Esophagus squamous epithelium (tissue), 5 donors: ENCODE measurements at regions not wholly inside any gene's neighbourhood (a gene's known extent, or its start where the extent isn't known, plus 50 kb on each side); places are given as distances from the start of the nearest gene placed in this dataset.

Source experiments
- DNase-seq: peaks from one replicate; lab custom pipeline; 2025; lab: John Stamatoyannopoulos, UW
- H3K27ac ChIP-seq, 4 donors: fragments of 200-600 bp; sonication (generic); one replicate each; pipeline ENCODE4 v1.5.1; 2016 to 2019; ENCODE audit warnings: mild to moderate bottlenecking in 1 of 4
- H3K27me3 ChIP-seq, 4 donors: fragments of 200-600 bp; sonication (generic); 1 replicate in 3 of 4; 2 replicates in 1 of 4; pipeline versions ENCODE4 v1.5.1 to v1.6.0; 2017 to 2021; ENCODE audit warnings: antibody characterized with exemption in 1 of 4
- H3K36me3 ChIP-seq, 3 donors: fragments of 200-600 bp; sonication (generic); one replicate each; pipeline ENCODE4 v1.5.1; 2016 to 2019
- H3K4me1 ChIP-seq, 3 donors: fragments of 200-600 bp; sonication (generic); one replicate each; pipeline ENCODE4 v1.5.1; 2017 to 2019
- H3K4me3 ChIP-seq, 4 donors: fragments of 200-600 bp; sonication (generic); 1 replicate in 3 of 4; 2 replicates in 1 of 4; pipeline ENCODE4 v1.5.1; 2016 to 2019; ENCODE audit warnings: mild to moderate bottlenecking in 2 of 4, moderate library complexity in 1 of 4
- H3K9me3 ChIP-seq, 3 donors: fragments of 200-600 bp; sonication (generic); one replicate each; pipeline ENCODE4 v1.5.1; 2016 to 2019
- POLR2A ChIP-seq, 4 donors: fragments of 450-650 bp; IDR thresholded peaks; one replicate each; pipeline ENCODE4 v1.6.1; 2017; ENCODE audit warnings: antibody characterized with exemption in 4 of 4, mild to moderate bottlenecking in 4 of 4, moderate library complexity in 3 of 4
- WGBS, 2 donors: methylation state at CpG; one replicate each; pipeline ENCODE4 v1.1.5; 2018; 5-methylcytosine and 5-hydroxymethylcytosine counted together
- intact Hi-C: fragments of 100-400 bp; cut with DNase I; formaldehyde crosslinking; loops from one replicate; pipeline ENCODE4 v1.15.0; 2022
- TF ChIP-seq, protein P1 (sequence below), 6 experiments: fragments of 450-650 bp in 4 of 6; fragments of 200-600 bp in 2 of 6; sonication (generic) in 2 of 6; IDR thresholded peaks; one replicate each; pipeline ENCODE4 v1.5.1; 2016 to 2019; ENCODE audit warnings: antibody characterized with exemption in 6 of 6, mild to moderate bottlenecking in 4 of 6, moderate library complexity in 4 of 6
- donor health status: DM: yes; HTN: yes; CAD: no.

DNA sequence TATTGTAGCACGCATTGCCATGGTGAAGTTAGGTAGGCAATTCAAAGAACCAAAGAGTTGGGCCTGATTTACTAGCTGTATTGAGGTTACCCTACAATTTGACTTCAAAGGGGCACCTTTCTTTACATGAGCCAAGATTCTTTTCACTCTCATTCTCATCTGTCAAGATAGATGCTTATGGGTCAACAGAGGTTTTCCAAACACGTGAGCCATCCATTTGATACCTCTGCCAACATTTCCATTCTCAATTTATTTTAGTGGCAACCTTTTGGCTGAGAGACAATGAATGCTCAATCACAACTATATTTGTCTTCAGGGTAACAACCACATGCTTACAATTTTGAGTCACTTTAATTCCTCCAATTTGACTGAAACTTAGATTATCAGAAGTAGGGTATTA is 370.6 kb upstream of the CDH20 start:
- H3K4me3 ChIP-seq: no peak overlapping the region
- H3K27me3 ChIP-seq: no peaks in the 10 kb centered on the region
- 27 to 33% methylated on average over 2 of the region's 2 CpGs for WGBS, 2 donors
- TF ChIP-seq, protein P1, sequence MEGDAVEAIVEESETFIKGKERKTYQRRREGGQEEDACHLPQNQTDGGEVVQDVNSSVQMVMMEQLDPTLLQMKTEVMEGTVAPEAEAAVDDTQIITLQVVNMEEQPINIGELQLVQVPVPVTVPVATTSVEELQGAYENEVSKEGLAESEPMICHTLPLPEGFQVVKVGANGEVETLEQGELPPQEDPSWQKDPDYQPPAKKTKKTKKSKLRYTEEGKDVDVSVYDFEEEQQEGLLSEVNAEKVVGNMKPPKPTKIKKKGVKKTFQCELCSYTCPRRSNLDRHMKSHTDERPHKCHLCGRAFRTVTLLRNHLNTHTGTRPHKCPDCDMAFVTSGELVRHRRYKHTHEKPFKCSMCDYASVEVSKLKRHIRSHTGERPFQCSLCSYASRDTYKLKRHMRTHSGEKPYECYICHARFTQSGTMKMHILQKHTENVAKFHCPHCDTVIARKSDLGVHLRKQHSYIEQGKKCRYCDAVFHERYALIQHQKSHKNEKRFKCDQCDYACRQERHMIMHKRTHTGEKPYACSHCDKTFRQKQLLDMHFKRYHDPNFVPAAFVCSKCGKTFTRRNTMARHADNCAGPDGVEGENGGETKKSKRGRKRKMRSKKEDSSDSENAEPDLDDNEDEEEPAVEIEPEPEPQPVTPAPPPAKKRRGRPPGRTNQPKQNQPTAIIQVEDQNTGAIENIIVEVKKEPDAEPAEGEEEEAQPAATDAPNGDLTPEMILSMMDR (IDR thresholded peaks at IDR 0.05): no peak
- no peak for TF ChIP-seq POLR2A (IDR thresholded peaks at IDR 0.05)
- no peaks in the 10 kb centered on the region for H3K4me1 ChIP-seq
- intact Hi-C loops: no loop called here
- no peaks in the 10 kb centered on the region for H3K9me3 ChIP-seq
- DNase-seq: no peak
- no peak overlapping the region for H3K27ac ChIP-seq
- no peaks in the 10 kb centered on the region for H3K36me3 ChIP-seq

DNA sequence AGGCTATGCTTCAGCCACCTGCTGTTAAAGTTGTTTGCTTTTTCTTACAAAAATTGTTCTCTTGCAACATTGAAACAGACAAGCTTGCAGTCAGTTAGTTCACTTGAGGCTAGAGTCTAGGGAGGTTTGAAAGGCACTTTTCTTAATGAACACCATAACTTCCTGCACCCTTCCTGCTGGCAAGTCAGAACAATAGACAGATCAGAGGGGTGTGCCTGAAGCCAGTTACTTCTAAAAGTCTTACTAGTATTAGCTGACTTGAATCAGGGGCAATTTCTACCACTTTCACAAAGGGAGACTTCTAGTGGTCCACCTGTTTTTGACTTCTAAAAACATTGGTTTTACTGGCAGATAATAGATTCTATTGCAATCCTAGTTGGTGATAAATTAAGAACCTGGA is 367.4 kb upstream of the CDH20 start:
- Histone ChIP-seq H3K4me3 (no peak overlapping the region), H3K27ac (no peak overlapping the region), H3K4me1 (no peaks in the 10 kb centered on the region), H3K27me3 (no peaks in the 10 kb centered on the region), H3K9me3 (no peaks in the 10 kb centered on the region), H3K36me3 (no peaks in the 10 kb centered on the region)
- DNase-seq: no peak
- intact Hi-C loops: no loop called here
- TF ChIP-seq POLR2A (IDR thresholded peaks at IDR 0.05): no peak

GRCh38 chr18:60966876-60967275 is 366.4 kb upstream of the CDH20 start:
- Histone ChIP-seq H3K9me3 (no peaks in the 10 kb centered on the region), H3K27ac (no peak overlapping the region), H3K36me3 (no peaks in the 10 kb centered on the region), H3K4me3 (no peak overlapping the region), H3K27me3 (no peaks in the 10 kb centered on the region), H3K4me1 (no peaks in the 10 kb centered on the region)
- TF ChIP-seq, protein P1 (IDR thresholded peaks at IDR 0.05): no peak
- TF ChIP-seq POLR2A (IDR thresholded peaks at IDR 0.05): no peak
- no peak for DNase-seq
- WGBS, 2 donors: 52 to 54% methylated on average over 2 of the region's 2 CpGs
- intact Hi-C loops: no loop called here

- intact Hi-C loops: no loop called here
- WGBS, 2 donors: 68 to 72% methylated on average over 7 of the region's 7 CpGs
Observed at GRCh38 chr18:60975420-60975819, 357.8 kb upstream of the CDH20 start.

DNA sequence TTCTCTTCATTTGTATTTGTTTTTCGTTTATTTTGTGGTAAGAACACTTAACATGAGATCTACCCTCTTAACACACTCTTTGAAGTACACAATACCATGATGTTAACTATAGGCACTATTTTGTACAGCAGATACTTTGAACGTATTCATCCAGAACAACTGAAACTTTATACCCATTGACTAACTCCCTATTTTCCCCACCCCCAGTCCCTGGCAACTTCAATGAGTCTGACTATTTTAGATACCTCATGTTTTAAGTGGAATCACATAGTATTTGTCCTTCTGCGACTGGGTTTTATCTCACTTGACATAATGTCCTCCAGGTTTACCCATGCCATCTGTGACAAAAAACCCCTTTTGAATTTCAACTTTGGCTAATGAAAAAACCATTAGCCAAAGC is 356.3 kb upstream of the CDH20 start:
- 77 to 81% methylated on average over 3 of the region's 3 CpGs for whole genome bisulfite sequencing, 2 donors
- no peak overlapping the region for H3K4me3 ChIP-seq
- no peak for DNase-seq

More at GRCh38 chr18:60975420-60975819, 357.8 kb upstream of the CDH20 start:
- Histone ChIP-seq H3K27me3 (no peaks in the 10 kb centered on the region), H3K4me3 (no peak overlapping the region), H3K4me1 (no peaks in the 10 kb centered on the region), H3K36me3 (no peaks in the 10 kb centered on the region), H3K9me3 (no peaks in the 10 kb centered on the region), H3K27ac (no peak overlapping the region)
- no peak for TF ChIP-seq POLR2A (IDR thresholded peaks at IDR 0.05)
- TF ChIP-seq, protein P1 (IDR thresholded peaks at IDR 0.05): no peak
- DNase-seq: no peak

More for the DNA sequence above, 356.3 kb upstream of the CDH20 start:
- no peak for TF ChIP-seq POLR2A (IDR thresholded peaks at IDR 0.05)
- TF ChIP-seq, protein P1 (IDR thresholded peaks at IDR 0.05): no peak
- Histone ChIP-seq H3K27ac (no peak overlapping the region), H3K9me3 (no peaks in the 10 kb centered on the region), H3K36me3 (no peaks in the 10 kb centered on the region), H3K27me3 (no peaks in the 10 kb centered on the region), H3K4me1 (no peaks in the 10 kb centered on the region)
- intact Hi-C loops: no loop called here
